DOHH2 (cell line): ENCODE measurements at regions not wholly inside any gene's neighbourhood (a gene's known extent, or its start where the extent isn't known, plus 50 kb on each side); places are given as distances from the start of the nearest gene placed in this dataset.

ENCODE experiments used
- H3F3A ChIP-seq: fragments of 200-600 bp; sonication (generic), shearing (Covaris generic); 2 replicates; pipeline ENCODE4 v1.6.0; 2016; ENCODE audit warnings: antibody characterized with exemption, mild to moderate bottlenecking; ENCODE audit not compliant: control insufficient read depth, insufficient read depth
- H3K27ac ChIP-seq: fragments of 200-600 bp; sonication (generic); 2 replicates; pipeline ENCODE4 v1.5.1; 2014; ENCODE audit warnings: low read depth, mild to moderate bottlenecking, low read length, moderate library complexity
- H3K27me3 ChIP-seq: fragments of 200-600 bp; sonication (generic); 2 replicates; pipeline ENCODE4 v1.6.1; 2014; ENCODE audit warnings: mild to moderate bottlenecking, low read length, mixed read lengths; ENCODE audit not compliant: control insufficient read depth
- H3K36me3 ChIP-seq: fragments of 200-600 bp; sonication (generic); 2 replicates; pipeline ENCODE4 v1.6.1; 2014; ENCODE audit warnings: mild to moderate bottlenecking, low read length, moderate library complexity, mixed read lengths; ENCODE audit not compliant: control insufficient read depth
- H3K4me1 ChIP-seq: fragments of 200-600 bp; sonication (generic); 2 replicates; pipeline ENCODE4 v1.6.1; 2014; ENCODE audit warnings: mild to moderate bottlenecking, low read length, mixed read lengths; ENCODE audit not compliant: control insufficient read depth
- H3K4me2 ChIP-seq: fragments of 200-600 bp; sonication (generic); 2 replicates; pipeline ENCODE4 v1.6.0; 2014; ENCODE audit warnings: mild to moderate bottlenecking, low read length, moderate library complexity
- H3K4me3 ChIP-seq: fragments of 200-600 bp; sonication (generic); 2 replicates; pipeline ENCODE4 v1.5.1; 2014; ENCODE audit warnings: mild to moderate bottlenecking, low read length, mixed read lengths
- H3K79me2 ChIP-seq: fragments of 200-600 bp; sonication (generic); 2 replicates; pipeline ENCODE4 v1.6.1; 2014; ENCODE audit warnings: mild to moderate bottlenecking, low read length, mixed read lengths; ENCODE audit not compliant: control insufficient read depth
- H3K9me2 ChIP-seq: fragments of 200-600 bp; sonication (generic); replicated peaks from 2 replicates; pipeline ENCODE4 v1.6.1; 2014; ENCODE audit warnings: mild to moderate bottlenecking, low read length, mixed read lengths; ENCODE audit not compliant: control insufficient read depth
- H3K9me3 ChIP-seq: fragments of 200-600 bp; sonication (generic); 2 replicates; pipeline ENCODE4 v1.6.1; 2014; ENCODE audit warnings: antibody characterized with exemption, low read length, mixed read lengths; ENCODE audit not compliant: control insufficient read depth, insufficient read depth
- H4K20me1 ChIP-seq: fragments of 200-600 bp; sonication (generic); 2 replicates; pipeline ENCODE4 v1.6.0; 2014; ENCODE audit warnings: low read depth, mild to moderate bottlenecking, antibody characterized with exemption, low read length, moderate library complexity; ENCODE audit not compliant: control insufficient read depth, insufficient read depth
- CTCF ChIP-seq: fragments of 200-600 bp; sonication (generic); IDR thresholded peaks from one replicate; pipeline ENCODE4 v1.5.1; 2014; ENCODE audit warnings: antibody characterized with exemption, mild to moderate bottlenecking, low read depth, low read length; ENCODE audit not compliant: poor library complexity, severe bottlenecking
- EZH2phosphoT487 ChIP-seq: fragments of 200-600 bp; sonication (generic); IDR thresholded peaks from 2 replicates; pipeline ENCODE4 v1.6.1; 2017; ENCODE audit warnings: borderline replicate concordance, mild to moderate bottlenecking, antibody characterized with exemption, low read length, moderate library complexity, mixed read lengths

- Histone ChIP-seq H3K9me2 (no peaks in the 10 kb centered on the region), H3K4me1 (no peaks in the 10 kb centered on the region), H3K9me3 (no peaks in the 10 kb centered on the region), H3K36me3 (no peaks in the 10 kb centered on the region), H4K20me1 (no peaks in the 10 kb centered on the region), H3K27me3 (no peaks in the 10 kb centered on the region), H3K4me3 (no peak overlapping the region), H3F3A (no peaks in the 10 kb centered on the region), H3K79me2 (no peaks in the 10 kb centered on the region), H3K4me2 (no peak overlapping the region), H3K27ac (no peak overlapping the region)
- TF ChIP-seq CTCF (no peak), EZH2phosphoT487 (no peak)
Measured at GRCh38 chr7:9100289-9100688, 666.9 kb downstream of the NXPH1 start.

DNA sequence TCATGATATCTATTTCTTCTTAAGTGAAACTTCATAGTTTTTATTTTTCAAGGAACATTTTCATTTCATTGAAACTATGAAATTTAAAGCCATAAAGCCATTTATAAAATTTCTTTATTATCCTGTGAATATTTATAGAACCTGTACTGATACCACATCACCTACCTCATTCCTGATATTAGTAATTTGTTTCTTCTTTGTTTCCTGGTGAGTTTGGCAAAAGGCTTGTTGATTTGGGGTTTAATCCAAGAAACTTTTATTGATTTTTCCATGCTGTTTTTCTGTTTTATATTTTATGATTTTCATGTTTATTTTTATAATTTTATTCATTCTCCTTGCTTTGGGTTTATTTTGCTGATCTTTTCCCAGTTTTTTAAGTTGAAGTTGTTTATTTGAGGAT is 669.4 kb downstream of the NXPH1 start:
- H4K20me1 ChIP-seq = no peaks in the 10 kb centered on the region
- H3K9me3 ChIP-seq = peaks cover 3% of the 10 kb centered on the region; the same call in 1 of the 2 replicates
- H3K27ac ChIP-seq = no peak overlapping the region
- no peak for TF ChIP-seq EZH2phosphoT487
- TF ChIP-seq CTCF = no peak
- no peaks in the 10 kb centered on the region for H3K36me3 ChIP-seq
- no peaks in the 10 kb centered on the region for H3K4me1 ChIP-seq
- no peaks in the 10 kb centered on the region for H3K9me2 ChIP-seq
- no peaks in the 10 kb centered on the region for H3K27me3 ChIP-seq
- no peak overlapping the region for H3K4me3 ChIP-seq
- no peaks in the 10 kb centered on the region for H3F3A ChIP-seq
- H3K79me2 ChIP-seq = no peaks in the 10 kb centered on the region
- H3K4me2 ChIP-seq = no peak overlapping the region

DNA sequence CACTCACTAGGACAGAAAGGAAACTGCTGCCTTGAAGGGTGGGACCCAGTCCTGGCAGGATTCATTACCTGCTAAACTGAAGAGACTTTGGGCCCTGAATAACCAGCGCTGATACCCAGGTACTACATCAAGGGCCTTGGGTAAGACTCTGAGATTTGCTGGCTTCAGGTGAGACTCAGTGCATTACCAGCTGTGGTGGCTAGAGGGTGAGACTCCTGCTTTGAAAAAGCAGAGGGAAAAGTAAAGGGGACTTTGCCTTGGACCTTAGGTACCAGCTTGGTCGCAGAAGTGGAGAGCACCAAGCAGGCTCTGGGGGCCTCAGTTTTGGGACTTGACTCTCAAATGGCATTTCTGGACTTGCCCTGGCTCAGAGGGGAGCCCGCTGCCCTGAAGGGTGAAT is 673.3 kb downstream of the NXPH1 start:
- Histone ChIP-seq H3F3A (no peaks in the 10 kb centered on the region), H3K79me2 (no peaks in the 10 kb centered on the region), H4K20me1 (no peaks in the 10 kb centered on the region), H3K9me3 (peaks cover 6% of the 10 kb centered on the region; the same call in 1 of the 2 replicates), H3K4me3 (no peak overlapping the region), H3K4me2 (no peak overlapping the region), H3K4me1 (no peaks in the 10 kb centered on the region), H3K27me3 (no peaks in the 10 kb centered on the region), H3K36me3 (no peaks in the 10 kb centered on the region), H3K9me2 (no peaks in the 10 kb centered on the region), H3K27ac (no peak overlapping the region)
- no peak for TF ChIP-seq CTCF
- TF ChIP-seq EZH2phosphoT487 = no peak

DNA sequence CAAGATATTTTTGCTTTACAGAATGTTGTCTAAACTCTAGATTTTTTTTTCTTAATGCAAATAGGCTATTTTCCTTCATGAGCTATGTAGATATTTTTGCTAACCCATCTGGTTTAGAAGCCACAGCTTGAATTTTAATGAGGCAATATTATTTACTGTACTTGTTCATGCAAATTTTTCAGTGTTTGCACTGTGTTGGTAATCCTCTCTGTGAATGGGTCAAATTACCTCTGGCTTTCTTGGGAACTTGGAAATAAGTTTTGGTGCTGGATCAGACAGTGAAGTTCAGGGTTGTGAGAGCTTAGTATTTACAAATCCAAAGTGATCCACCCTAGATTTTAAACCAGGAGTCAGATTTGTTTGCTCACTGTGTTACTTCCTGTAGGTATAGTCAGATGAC is 686.9 kb downstream of the NXPH1 start:
- no peaks in the 10 kb centered on the region for H3K9me2 ChIP-seq
- H3K79me2 ChIP-seq = no peaks in the 10 kb centered on the region
- H4K20me1 ChIP-seq = no peaks in the 10 kb centered on the region
- H3K36me3 ChIP-seq = no peaks in the 10 kb centered on the region
- no peaks in the 10 kb centered on the region for H3F3A ChIP-seq
- no peak overlapping the region for H3K27ac ChIP-seq
- TF ChIP-seq EZH2phosphoT487 (no peak), CTCF (no peak)
- H3K9me3 ChIP-seq = no peaks in the 10 kb centered on the region
- H3K4me3 ChIP-seq = no peak overlapping the region
- no peak overlapping the region for H3K4me2 ChIP-seq
- H3K27me3 ChIP-seq = no peaks in the 10 kb centered on the region
- H3K4me1 ChIP-seq = no peaks in the 10 kb centered on the region
